HepG2 (cell line): ENCODE measurements at regions not wholly inside any gene's neighbourhood (a gene's known extent, or its start where the extent isn't known, plus 50 kb on each side); places are given as distances from the start of the nearest gene placed in this dataset.

Experiments
- BRD4 ChIP-seq: sonication (generic); formaldehyde crosslinking; IDR thresholded peaks from 2 replicates; pipeline ENCODE4 v1.4.0; 2020; ENCODE audit warnings: missing genetic modification reagents
- CEBPB ChIP-seq: IDR thresholded peaks from 2 replicates; pipeline ENCODE4 v1.6.1; 2011; ENCODE audit warnings: low read depth, low read length, improper control_type of control experiment, borderline replicate concordance
- CEBPG ChIP-seq: IDR thresholded peaks from 2 replicates; pipeline ENCODE4 v1.6.1; 2016
- CTCF ChIP-seq: sonication (generic); formaldehyde crosslinking; IDR thresholded peaks from 2 replicates; pipeline ENCODE4 v1.5.0; 2020; ENCODE audit warnings: mild to moderate bottlenecking, missing genetic modification reagents, moderate library complexity
- DPF2 ChIP-seq: sonication (generic); formaldehyde crosslinking; IDR thresholded peaks from 2 replicates; pipeline ENCODE4 v1.4.0; 2020; ENCODE audit warnings: mild to moderate bottlenecking, low read depth, missing genetic modification reagents, borderline replicate concordance
- FOXO4 ChIP-seq: sonication (generic); formaldehyde crosslinking; conservative IDR thresholded peaks from 2 replicates; pipeline ENCODE4 v1.8.1; 2023; ENCODE audit warnings: missing genetic modification reagents
- FOXP1 ChIP-seq, 2 experiments: fragments of 450-650 bp in 1 of 2; IDR thresholded peaks; 2 replicates each; pipeline ENCODE4 v1.6.1; 2017 to 2018; ENCODE audit warnings: antibody characterized with exemption in 1 of 2
- GABPB1 ChIP-seq: IDR thresholded peaks from 2 replicates; pipeline ENCODE4 v1.6.1; 2016; ENCODE audit warnings: mild to moderate bottlenecking, missing genetic modification reagents, moderate library complexity, missing compliant biosample characterization
- GATAD2A ChIP-seq: IDR thresholded peaks from 2 replicates; pipeline ENCODE4 v1.6.1; 2016
- GMEB1 ChIP-seq: sonication (generic); formaldehyde crosslinking; IDR thresholded peaks from 2 replicates; pipeline ENCODE4 v1.5.1; 2020; ENCODE audit warnings: missing genetic modification reagents, mild to moderate bottlenecking, borderline replicate concordance
- GZF1 ChIP-seq: sonication (generic); formaldehyde crosslinking; IDR thresholded peaks from 2 replicates; pipeline ENCODE4 v1.5.1; 2020; ENCODE audit warnings: mild to moderate bottlenecking, missing genetic modification reagents
- MTA1 ChIP-seq: sonication (generic); formaldehyde crosslinking; IDR thresholded peaks from 2 replicates; pipeline ENCODE4 v1.4.0; 2020; ENCODE audit warnings: missing genetic modification reagents, mild to moderate bottlenecking, borderline replicate concordance
- MTF2 ChIP-seq: sonication (generic); formaldehyde crosslinking; IDR thresholded peaks from 2 replicates; pipeline ENCODE4 v1.5.0; 2020; ENCODE audit warnings: missing genetic modification reagents, borderline replicate concordance
- NFIB ChIP-seq: sonication (generic); formaldehyde crosslinking; IDR thresholded peaks from 2 replicates; pipeline ENCODE4 v1.9.0; 2021; ENCODE audit warnings: missing genetic modification reagents, mild to moderate bottlenecking, borderline replicate concordance
- PHF5A ChIP-seq: IDR thresholded peaks from one replicate; pipeline ENCODE4 v1.6.1; 2018; ENCODE audit warnings: low read depth, missing genetic modification reagents; ENCODE audit not compliant: unreplicated experiment
- PRDM15 ChIP-seq: sonication (generic); formaldehyde crosslinking; IDR thresholded peaks from 2 replicates; pipeline ENCODE4 v1.4.0; 2020; ENCODE audit warnings: missing genetic modification reagents
- RFX5 ChIP-seq: IDR thresholded peaks from 2 replicates; pipeline ENCODE4 v1.6.1; 2011; ENCODE audit warnings: low read depth, low read length, improper control_type of control experiment
- SOX6 ChIP-seq, 2 experiments: fragments of 450-650 bp in 1 of 2; sonication (generic) in 1 of 2; formaldehyde crosslinking in 1 of 2; IDR thresholded peaks; 2 replicates each; pipeline versions ENCODE4 v1.4.0 to v1.6.1; 2017 to 2020; ENCODE audit warnings: antibody characterized with exemption in 1 of 2, mild to moderate bottlenecking in 1 of 2, missing genetic modification reagents in 1 of 2
- SSRP1 ChIP-seq: IDR thresholded peaks from 2 replicates; pipeline ENCODE4 v1.6.1; 2016; ENCODE audit warnings: control low read depth
- STAG1 ChIP-seq: sonication (generic); formaldehyde crosslinking; IDR thresholded peaks from 2 replicates; pipeline ENCODE4 v1.4.0; 2020; ENCODE audit warnings: missing genetic modification reagents
- ZFY ChIP-seq: sonication (generic); formaldehyde crosslinking; IDR thresholded peaks from 2 replicates; pipeline ENCODE4 v1.4.0; 2020; ENCODE audit warnings: missing genetic modification reagents
- ZNF335 ChIP-seq: sonication (generic); formaldehyde crosslinking; IDR thresholded peaks from 2 replicates; pipeline ENCODE4 v1.4.0; 2020; ENCODE audit warnings: missing genetic modification reagents
- ZNF337 ChIP-seq: sonication (generic); formaldehyde crosslinking; IDR thresholded peaks from 2 replicates; pipeline ENCODE4 v1.5.1; 2020; ENCODE audit warnings: missing genetic modification reagents, low read depth, mild to moderate bottlenecking, borderline replicate concordance

GRCh38 chr12:62006076-62006732, 254.0 kb upstream of the USP15 start (continued):
- TF ChIP-seq CEBPB (0 out of 2 replicates have a peak, but pooled peaks have one; percentile 30), STAG1 (CRISPR knock-in tag) (peak; percentile 54), SSRP1 (CRISPR knock-in tag) (no peak), ZFY (no peak), PRDM15 (no peak), RFX5 (no peak), GZF1 (CRISPR knock-in tag) (no peak), ZNF335 (CRISPR knock-in tag) (no peak), ZNF337 (CRISPR knock-in tag) (no peak), CEBPG (CRISPR knock-in tag) (peak; percentile 39; the same call in 1 of the 2 replicates), MTA1 (CRISPR knock-in tag) (no peak), FOXO4 (CRISPR knock-in tag) (no peak), DPF2 (CRISPR knock-in tag) (no peak), MTF2 (CRISPR knock-in tag) (no peak), BRD4 (no peak), GMEB1 (CRISPR knock-in tag) (no peak), FOXP1 (IDR thresholded peaks at IDR 0.05) (no peak), FOXP1 (CRISPR knock-in tag; IDR thresholded peaks at IDR 0.05) (peak; percentile 58), SOX6 (IDR thresholded peaks at IDR 0.05) (no peak), SOX6 (CRISPR knock-in tag; IDR thresholded peaks at IDR 0.05) (no peak), CTCF (peak; percentile 63), GABPB1 (CRISPR knock-in tag) (no peak), PHF5A (CRISPR knock-in tag) (no peak), GATAD2A (CRISPR knock-in tag) (0 out of 2 replicates have a peak, but pooled peaks have one; percentile 19), NFIB (no peak)
